ENCODE measurements at regions not wholly inside any gene's neighbourhood (a gene's known extent, or its start where the extent isn't known, plus 50 kb on each side); places are given as distances from the start of the nearest gene placed in this dataset.
"Not testable (repeated sequence)": the region's sequence is repeated elsewhere in the genome, so short reads cannot be mapped to it uniquely, and the experiment has no call there.

- no peak for TF ChIP-seq CTCF (IDR thresholded peaks at IDR 0.05; ENCODE audit: control insufficient read depth, extremely low read depth, insufficient read depth)
- DNase-seq (ENCODE audit: low read depth), result no peak
- no peak overlapping the region for H3K4me3 ChIP-seq (ENCODE audit: low read depth, low read length)
These were observed 57.4 kb upstream of the PRSS16 start for GRCh38 chr6:27190126-27190525.

- not testable (repeated sequence) for H3K4me3 ChIP-seq (ENCODE audit: low read depth, low read length); DNase-seq (ENCODE audit: low read depth)
These were observed 53.0 kb upstream of the PRSS16 start for GRCh38 chr6:27194453-27194852.

- H3K4me3 ChIP-seq (ENCODE audit: low read depth, low read length); DNase-seq (ENCODE audit: low read depth): not testable (repeated sequence)
These were observed 52.0 kb upstream of the PRSS16 start for GRCh38 chr6:27195547-27195946.
